NCI-H748 (cell line): ENCODE measurements at regions not wholly inside any gene's neighbourhood (a gene's known extent, or its start where the extent isn't known, plus 50 kb on each side); places are given as distances from the start of the nearest gene placed in this dataset.

Source experiments
- DNase-seq: peaks from one replicate; lab custom pipeline; 2025; ENCODE audit not compliant: unreplicated experiment; lab: John Stamatoyannopoulos, UW

GRCh38 chr22:48359613-48359965 is 1468.1 kb downstream of the BRD1 start:
- no peak for DNase-seq

- peak; percentile 9 for DNase-seq
These were observed 1468.6 kb downstream of the BRD1 start for GRCh38 chr22:48358886-48359612.

GRCh38 chr22:48357961-48358360 is 1469.7 kb downstream of the BRD1 start:
- DNase-seq = no peak

- DNase-seq = no peak
These were observed 1470.5 kb downstream of the BRD1 start for GRCh38 chr22:48357196-48357595.

- DNase-seq = no peak
These were observed 1470.9 kb downstream of the BRD1 start for GRCh38 chr22:48356731-48357130.

GRCh38 chr22:48354096-48354495 is 1473.6 kb downstream of the BRD1 start:
- DNase-seq = no peak

GRCh38 chr22:48353116-48353947 is 1474.3 kb downstream of the BRD1 start:
- no peak for DNase-seq

GRCh38 chr22:48352086-48352911 is 1475.4 kb downstream of the BRD1 start:
- no peak for DNase-seq

- DNase-seq = no peak
These were observed 1476.1 kb downstream of the BRD1 start for GRCh38 chr22:48351376-48352085.

- DNase-seq = no peak
These were observed 1477.2 kb downstream of the BRD1 start for GRCh38 chr22:48350456-48350855.

GRCh38 chr22:48348855-48349254 is 1478.8 kb downstream of the BRD1 start:
- no peak for DNase-seq

GRCh38 chr22:48347311-48347710 is 1480.4 kb downstream of the BRD1 start:
- DNase-seq = no peak

- no peak for DNase-seq
These were observed 1480.8 kb downstream of the BRD1 start for GRCh38 chr22:48346911-48347310.

- DNase-seq = no peak
These were observed 1481.4 kb downstream of the BRD1 start for GRCh38 chr22:48346311-48346710.

- DNase-seq = no peak
These were observed 1482.0 kb downstream of the BRD1 start for GRCh38 chr22:48345631-48346030.

- no peak for DNase-seq
These were observed 1484.2 kb downstream of the BRD1 start for GRCh38 chr22:48343461-48343860.

GRCh38 chr22:48342732-48343131 is 1484.9 kb downstream of the BRD1 start:
- DNase-seq = no peak

GRCh38 chr22:48342016-48342415 is 1485.7 kb downstream of the BRD1 start:
- no peak for DNase-seq

GRCh38 chr22:48340727-48341709 is 1486.7 kb downstream of the BRD1 start:
- no peak for DNase-seq

- no peak for DNase-seq
These were observed 1487.5 kb downstream of the BRD1 start for GRCh38 chr22:48340191-48340590.
